ENCODE measurements at regions not wholly inside any gene's neighbourhood (a gene's known extent, or its start where the extent isn't known, plus 50 kb on each side); places are given as distances from the start of the nearest gene placed in this dataset.

- TF ChIP-seq ZNF687 (IDR thresholded peaks at IDR 0.05), result no peak
- no peak for TF ChIP-seq NFYA (IDR thresholded peaks at IDR 0.05; ENCODE audit: borderline replicate concordance, low read depth, low read length)
- no peak for TF ChIP-seq CEBPB (IDR thresholded peaks at IDR 0.05; ENCODE audit: borderline replicate concordance in 1 of 2, low read depth in 2 of 2, low read length in 2 of 2)
- TF ChIP-seq CTCF (IDR thresholded peaks at IDR 0.05 in 2 of 3, conservative IDR thresholded peaks at IDR 0.05 in 1 of 3; ENCODE audit: control insufficient read depth in 2 of 3, extremely low read depth in 1 of 3, insufficient read depth in 1 of 3, low read depth in 3 of 3, low read length in 3 of 3), result no peak
- TF ChIP-seq CBX3 (IDR thresholded peaks at IDR 0.05; ENCODE audit: borderline replicate concordance, low read depth), result no peak
- TF ChIP-seq KAT2A (conservative IDR thresholded peaks at IDR 0.05; ENCODE audit: control insufficient read depth, low read depth, low read length), result no peak
- TF ChIP-seq BMI1 (IDR thresholded peaks at IDR 0.05; ENCODE audit: borderline replicate concordance), result no peak
- no peak for TF ChIP-seq MTA3 (IDR thresholded peaks at IDR 0.05; ENCODE audit: borderline replicate concordance, low read length)
- no peak for TF ChIP-seq IKZF2 (IDR thresholded peaks at IDR 0.05)
- TF ChIP-seq NFIC (IDR thresholded peaks at IDR 0.05; ENCODE audit: low read depth, low read length), result no peak
- no peak for TF ChIP-seq MEF2A (IDR thresholded peaks at IDR 0.05; ENCODE audit: insufficient read depth, low read depth, low read length)
- TF ChIP-seq SUZ12 (IDR thresholded peaks at IDR 0.05; ENCODE audit: unreplicated experiment), result no peak
- TF ChIP-seq WRNIP1 (IDR thresholded peaks at IDR 0.05; ENCODE audit: borderline replicate concordance, low read depth, low read length), result no peak
- TF ChIP-seq ZNF384 (IDR thresholded peaks at IDR 0.05; ENCODE audit: borderline replicate concordance, low read depth, low read length), result peak; percentile 91
These were observed 306.6 kb downstream of the DAD1 start (continued) for GRCh38 chr14:22282417-22282816.
